ENCODE measurements at regions not wholly inside any gene's neighbourhood (a gene's known extent, or its start where the extent isn't known, plus 50 kb on each side); places are given as distances from the start of the nearest gene placed in this dataset.

GRCh38 chr13:24081387-24081786, 79.1 kb upstream of the SPATA13 start:
- DNase-seq: no peak
- Mint-ChIP-seq H3K9me3 (no peaks in the 10 kb centered on the region), H3K27ac (no peak overlapping the region)

GRCh38 chr13:24083141-24083540, 77.4 kb upstream of the SPATA13 start:
- Mint-ChIP-seq H3K27me3 (peaks cover 7 to 9% of the 10 kb centered on the region in 2 donors), H3K4me1 (no peaks in the 10 kb centered on the region), H3K9me3 (no peaks in the 10 kb centered on the region), H3K36me3 (no peaks in the 10 kb centered on the region), H3K4me3 (no peak overlapping the region), H3K27ac (no peak overlapping the region)
- ATAC-seq (replicated peaks) (no peak), DNase-seq (no peak)

More at GRCh38 chr13:24081387-24081786, 79.1 kb upstream of the SPATA13 start:
- H3K4me3 Mint-ChIP-seq: no peak overlapping the region
- no peaks in the 10 kb centered on the region for H3K36me3 Mint-ChIP-seq
- peaks cover 6 to 9% of the 10 kb centered on the region in 2 donors for H3K27me3 Mint-ChIP-seq
- peaks cover 0 to 2% of the 10 kb centered on the region in 2 donors for H3K4me1 Mint-ChIP-seq
- ATAC-seq (replicated peaks): no peak

- no peaks in the 10 kb centered on the region for H3K9me3 Mint-ChIP-seq
Observed at GRCh38 chr13:24083722-24084421, 76.6 kb upstream of the SPATA13 start.

GRCh38 chr13:24085662-24086061, 74.9 kb upstream of the SPATA13 start:
- no peak overlapping the region for H3K4me3 Mint-ChIP-seq
- no peak for DNase-seq
- ATAC-seq (replicated peaks): no peak
- peaks cover 4 to 7% of the 10 kb centered on the region in 2 donors for H3K27me3 Mint-ChIP-seq
- no peak overlapping the region for H3K27ac Mint-ChIP-seq
- no peaks in the 10 kb centered on the region for H3K4me1 Mint-ChIP-seq
- H3K36me3 Mint-ChIP-seq: no peaks in the 10 kb centered on the region
- H3K9me3 Mint-ChIP-seq: no peaks in the 10 kb centered on the region

More at GRCh38 chr13:24083722-24084421, 76.6 kb upstream of the SPATA13 start:
- Mint-ChIP-seq H3K36me3 (no peaks in the 10 kb centered on the region), H3K4me3 (no peak overlapping the region), H3K27ac (no peak overlapping the region), H3K27me3 (peaks cover 7% of the 10 kb centered on the region in 2 donors), H3K4me1 (no peaks in the 10 kb centered on the region)
- DNase-seq: no peak
- no peak for ATAC-seq (replicated peaks)

DNA sequence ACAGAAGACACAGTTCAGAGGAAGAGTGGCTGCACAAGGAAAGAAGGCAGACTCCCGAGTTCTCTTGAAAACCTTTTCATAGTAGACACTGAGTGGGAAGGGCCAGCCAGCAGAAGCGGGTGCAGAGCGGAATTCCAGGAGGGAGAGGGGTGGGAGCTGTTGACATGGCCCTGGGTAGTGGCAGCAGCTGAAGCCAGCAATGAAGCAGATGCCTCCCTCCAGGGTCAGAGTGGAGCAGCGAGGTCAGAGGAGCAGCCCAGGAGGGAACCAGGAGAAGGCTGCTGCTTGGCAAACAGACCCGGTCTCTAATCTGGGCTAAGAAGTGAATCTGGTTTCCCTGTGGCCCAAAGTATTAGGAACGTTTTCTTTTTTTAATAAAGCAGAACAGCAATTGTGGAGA, 73.9 kb upstream of the SPATA13 start:
- Mint-ChIP-seq H3K9me3 (no peaks in the 10 kb centered on the region), H3K4me3 (no peak overlapping the region), H3K36me3 (no peaks in the 10 kb centered on the region), H3K27ac (no peak overlapping the region), H3K27me3 (peaks cover 4 to 7% of the 10 kb centered on the region in 2 donors), H3K4me1 (no peaks in the 10 kb centered on the region)
- no peak for ATAC-seq (replicated peaks)
- no peak for DNase-seq

GRCh38 chr13:24087605-24088225, 72.8 kb upstream of the SPATA13 start:
- H3K9me3 Mint-ChIP-seq: no peaks in the 10 kb centered on the region
- no peaks in the 10 kb centered on the region for H3K4me1 Mint-ChIP-seq
- no peaks in the 10 kb centered on the region for H3K36me3 Mint-ChIP-seq
- ATAC-seq (replicated peaks): no peak
- DNase-seq: no peak
- no peak overlapping the region for H3K27ac Mint-ChIP-seq
- peaks cover 4 to 7% of the 10 kb centered on the region in 2 donors for H3K27me3 Mint-ChIP-seq
- no peak overlapping the region for H3K4me3 Mint-ChIP-seq

DNA sequence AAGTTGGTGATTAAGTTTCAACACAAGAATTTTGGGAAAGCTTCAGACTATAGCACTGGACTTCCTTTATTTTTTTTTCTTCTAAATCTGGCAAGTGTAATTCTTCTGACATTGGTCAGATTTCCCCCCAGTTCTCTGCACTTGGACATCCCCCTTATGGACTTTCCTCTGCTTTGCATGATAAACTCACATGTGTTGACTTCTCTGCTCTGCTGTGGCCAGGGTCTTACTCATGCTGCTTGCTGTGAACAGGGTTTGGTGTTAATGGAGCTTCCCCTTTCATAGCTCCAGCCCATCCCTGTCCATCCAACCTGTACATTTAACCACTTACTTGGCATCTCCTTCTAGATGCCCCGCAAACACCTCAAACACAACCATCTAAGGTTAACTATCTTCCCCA, 70.5 kb upstream of the SPATA13 start:
- H3K36me3 Mint-ChIP-seq: no peaks in the 10 kb centered on the region
- no peaks in the 10 kb centered on the region for H3K9me3 Mint-ChIP-seq
- DNase-seq: no peak
- no peaks in the 10 kb centered on the region for H3K4me1 Mint-ChIP-seq
- peak in 1 of 2 donors; percentile 39 for ATAC-seq (replicated peaks)
- H3K27ac Mint-ChIP-seq: no peak overlapping the region
- peaks cover 4 to 12% of the 10 kb centered on the region in 2 donors for H3K27me3 Mint-ChIP-seq
- no peak overlapping the region for H3K4me3 Mint-ChIP-seq

GRCh38 chr13:24091080-24091479, 69.4 kb upstream of the SPATA13 start:
- Mint-ChIP-seq H3K4me3 (no peak overlapping the region), H3K36me3 (no peaks in the 10 kb centered on the region), H3K27ac (no peak overlapping the region), H3K4me1 (no peaks in the 10 kb centered on the region), H3K9me3 (no peaks in the 10 kb centered on the region), H3K27me3 (peaks cover 0 to 12% of the 10 kb centered on the region in 2 donors)
- ATAC-seq (replicated peaks) (no peak), DNase-seq (no peak)

DNA sequence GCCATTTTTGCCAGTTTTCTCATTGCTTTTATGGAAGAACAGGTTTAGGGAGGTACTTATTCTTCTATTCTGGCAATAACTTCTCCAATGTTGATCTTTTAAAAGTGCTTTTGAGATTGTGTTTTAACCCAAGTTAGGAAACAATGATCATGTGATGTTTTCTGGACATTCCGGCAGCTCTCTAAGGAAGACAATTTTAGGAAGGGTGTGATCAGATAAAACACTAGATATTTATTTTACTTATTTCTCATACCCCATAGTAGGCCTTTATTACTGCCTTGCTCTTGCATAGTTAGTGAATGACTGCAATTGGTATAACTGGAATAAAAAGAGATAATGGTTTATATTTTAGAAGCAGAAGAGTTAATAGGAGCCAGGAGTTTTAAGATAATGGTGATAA, 68.4 kb upstream of the SPATA13 start:
- peaks cover 0 to 6% of the 10 kb centered on the region in 2 donors for H3K27me3 Mint-ChIP-seq
- ATAC-seq (replicated peaks): no peak
- H3K9me3 Mint-ChIP-seq: no peaks in the 10 kb centered on the region
- no peak overlapping the region for H3K4me3 Mint-ChIP-seq
- no peak for DNase-seq
- H3K4me1 Mint-ChIP-seq: no peaks in the 10 kb centered on the region
- no peaks in the 10 kb centered on the region for H3K36me3 Mint-ChIP-seq
- no peak overlapping the region for H3K27ac Mint-ChIP-seq

GRCh38 chr13:24093047-24093446, 67.5 kb upstream of the SPATA13 start:
- Mint-ChIP-seq H3K9me3 (no peaks in the 10 kb centered on the region), H3K36me3 (no peaks in the 10 kb centered on the region), H3K27ac (no peak overlapping the region), H3K27me3 (peaks cover 0 to 6% of the 10 kb centered on the region in 2 donors), H3K4me1 (peaks cover 0 to 8% of the 10 kb centered on the region in 2 donors), H3K4me3 (no peak overlapping the region)
- ATAC-seq (replicated peaks) (no peak), DNase-seq (no peak)

GRCh38 chr13:24096659-24097058, 63.9 kb upstream of the SPATA13 start:
- H3K4me3 Mint-ChIP-seq: no peak overlapping the region
- ATAC-seq (replicated peaks): no peak
- no peaks in the 10 kb centered on the region for H3K36me3 Mint-ChIP-seq
- no peaks in the 10 kb centered on the region for H3K9me3 Mint-ChIP-seq
- peaks cover 0 to 6% of the 10 kb centered on the region in 2 donors for H3K27me3 Mint-ChIP-seq
- H3K4me1 Mint-ChIP-seq: peaks cover 0 to 8% of the 10 kb centered on the region in 2 donors
- no peak for DNase-seq
- H3K27ac Mint-ChIP-seq: no peak overlapping the region

GRCh38 chr13:24097064-24097463, 63.5 kb upstream of the SPATA13 start:
- Mint-ChIP-seq H3K4me3 (no peak overlapping the region), H3K4me1 (peaks cover 0 to 8% of the 10 kb centered on the region in 2 donors), H3K9me3 (no peaks in the 10 kb centered on the region), H3K36me3 (no peaks in the 10 kb centered on the region), H3K27me3 (peaks cover 0 to 6% of the 10 kb centered on the region in 2 donors), H3K27ac (no peak overlapping the region)
- no peak for DNase-seq
- peak; percentile 65 to 75 for ATAC-seq (replicated peaks)

DNA sequence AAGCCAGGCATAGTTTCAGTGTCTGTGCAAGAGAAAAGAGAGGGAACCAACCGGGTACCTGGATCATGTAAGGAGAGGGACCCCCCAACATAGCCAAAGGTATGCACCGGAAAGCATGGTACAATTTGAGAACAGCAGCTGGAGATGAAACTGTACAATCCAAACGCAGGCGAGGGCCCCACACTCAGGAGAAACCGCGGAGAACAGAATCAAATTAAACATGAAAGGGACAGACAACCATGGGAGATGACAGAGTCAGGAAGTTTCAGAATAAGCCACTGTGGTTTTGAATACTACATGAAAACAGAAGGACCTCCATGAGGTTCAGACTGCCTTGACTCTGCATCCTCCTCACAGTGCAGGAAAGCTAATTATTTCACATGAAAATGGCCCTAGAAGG, 62.9 kb upstream of the SPATA13 start:
- peaks cover 0 to 8% of the 10 kb centered on the region in 2 donors for H3K4me1 Mint-ChIP-seq
- H3K4me3 Mint-ChIP-seq: no peak overlapping the region
- no peak for DNase-seq
- no peaks in the 10 kb centered on the region for H3K36me3 Mint-ChIP-seq
- no peaks in the 10 kb centered on the region for H3K9me3 Mint-ChIP-seq
- ATAC-seq (replicated peaks): peak; percentile 39 to 50
- H3K27me3 Mint-ChIP-seq: peaks cover 0 to 6% of the 10 kb centered on the region in 2 donors
- H3K27ac Mint-ChIP-seq: no peak overlapping the region

- Mint-ChIP-seq H3K4me3 (no peak overlapping the region), H3K4me1 (peaks cover 0 to 8% of the 10 kb centered on the region in 2 donors), H3K27ac (no peak overlapping the region), H3K36me3 (no peaks in the 10 kb centered on the region), H3K27me3 (no peaks in the 10 kb centered on the region), H3K9me3 (no peaks in the 10 kb centered on the region)
- no peak for ATAC-seq (replicated peaks)
- DNase-seq: no peak
Observed at GRCh38 chr13:24099490-24099889, 61.0 kb upstream of the SPATA13 start.

- no peak for ATAC-seq (replicated peaks)
Observed at GRCh38 chr13:24100188-24100587, 60.3 kb upstream of the SPATA13 start.

More at GRCh38 chr13:24100188-24100587, 60.3 kb upstream of the SPATA13 start:
- DNase-seq: no peak
- Mint-ChIP-seq H3K4me3 (no peak overlapping the region), H3K9me3 (no peaks in the 10 kb centered on the region), H3K4me1 (peaks cover 4 to 15% of the 10 kb centered on the region in 2 donors), H3K27me3 (no peaks in the 10 kb centered on the region), H3K27ac (no peak overlapping the region), H3K36me3 (no peaks in the 10 kb centered on the region)
